ENCODE measurements at regions not wholly inside any gene's neighbourhood (a gene's known extent, or its start where the extent isn't known, plus 50 kb on each side); places are given as distances from the start of the nearest gene placed in this dataset.

DNA sequence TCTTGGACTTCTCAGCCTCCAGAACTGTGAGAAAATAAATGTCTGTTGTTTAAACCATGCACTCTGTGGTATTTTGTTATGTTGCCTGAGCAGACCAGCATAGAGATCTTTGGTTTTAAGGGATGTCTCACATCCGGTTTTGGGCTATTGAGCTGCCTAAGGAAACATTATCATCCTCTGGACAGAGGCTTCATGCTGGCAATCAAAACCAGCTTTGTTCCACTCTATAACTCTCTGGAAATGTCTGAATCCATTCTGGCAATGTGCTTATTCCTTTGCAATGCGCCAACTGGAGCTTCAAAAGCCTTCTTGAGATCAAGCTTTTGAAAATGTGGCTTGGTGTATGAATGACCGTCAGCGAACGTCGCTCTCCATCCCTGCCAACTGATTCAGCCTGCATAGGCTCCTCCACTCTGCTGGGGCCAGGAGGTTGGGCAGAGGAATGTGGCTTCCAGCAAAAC lies 183.6 kb upstream of the MGAT5 start (continued):
- TF ChIP-seq, protein P1, sequence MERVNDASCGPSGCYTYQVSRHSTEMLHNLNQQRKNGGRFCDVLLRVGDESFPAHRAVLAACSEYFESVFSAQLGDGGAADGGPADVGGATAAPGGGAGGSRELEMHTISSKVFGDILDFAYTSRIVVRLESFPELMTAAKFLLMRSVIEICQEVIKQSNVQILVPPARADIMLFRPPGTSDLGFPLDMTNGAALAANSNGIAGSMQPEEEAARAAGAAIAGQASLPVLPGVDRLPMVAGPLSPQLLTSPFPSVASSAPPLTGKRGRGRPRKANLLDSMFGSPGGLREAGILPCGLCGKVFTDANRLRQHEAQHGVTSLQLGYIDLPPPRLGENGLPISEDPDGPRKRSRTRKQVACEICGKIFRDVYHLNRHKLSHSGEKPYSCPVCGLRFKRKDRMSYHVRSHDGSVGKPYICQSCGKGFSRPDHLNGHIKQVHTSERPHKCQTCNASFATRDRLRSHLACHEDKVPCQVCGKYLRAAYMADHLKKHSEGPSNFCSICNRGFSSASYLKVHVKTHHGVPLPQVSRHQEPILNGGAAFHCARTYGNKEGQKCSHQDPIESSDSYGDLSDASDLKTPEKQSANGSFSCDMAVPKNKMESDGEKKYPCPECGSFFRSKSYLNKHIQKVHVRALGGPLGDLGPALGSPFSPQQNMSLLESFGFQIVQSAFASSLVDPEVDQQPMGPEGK (CRISPR knock-in tag; IDR thresholded peaks at IDR 0.05; ENCODE audit: borderline replicate concordance), result no peak
- no peak for TF ChIP-seq ZNF70 (CRISPR knock-in tag; IDR thresholded peaks at IDR 0.05)

DNA sequence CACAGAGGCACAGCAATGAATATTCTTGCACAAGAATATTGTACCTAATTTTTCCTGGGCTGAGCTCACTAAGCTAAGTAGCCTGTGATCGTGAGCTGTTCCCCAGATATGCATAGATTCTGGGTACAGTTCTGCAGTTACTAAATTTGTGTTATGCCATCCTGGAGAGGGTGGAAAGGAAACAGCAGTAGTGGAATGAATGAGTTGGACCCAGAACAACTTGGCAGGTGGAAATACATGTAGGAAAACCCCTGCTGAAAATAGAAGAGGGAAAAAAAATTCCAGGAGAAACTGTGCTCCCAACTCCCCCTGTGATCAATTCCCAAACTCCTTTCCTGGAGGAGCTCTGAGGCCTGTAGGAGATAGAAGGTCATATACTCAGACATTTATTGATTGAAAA lies 181.5 kb upstream of the MGAT5 start:
- no peak for TF ChIP-seq TOX (CRISPR knock-in tag; IDR thresholded peaks at IDR 0.05; ENCODE audit: borderline replicate concordance)
- no peak for TF ChIP-seq RARB (CRISPR knock-in tag; IDR thresholded peaks at IDR 0.05)
- TF ChIP-seq ZC3H10 (CRISPR knock-in tag; IDR thresholded peaks at IDR 0.05), result no peak
- TF ChIP-seq PPARA (CRISPR knock-in tag; IDR thresholded peaks at IDR 0.05; ENCODE audit: borderline replicate concordance), result no peak
- TF ChIP-seq ARNTL (CRISPR knock-in tag; IDR thresholded peaks at IDR 0.05; ENCODE audit: borderline replicate concordance, low read depth), result no peak
- TF ChIP-seq, protein P1 (CRISPR knock-in tag; IDR thresholded peaks at IDR 0.05; ENCODE audit: borderline replicate concordance), result no peak
- TF ChIP-seq, protein P2, sequence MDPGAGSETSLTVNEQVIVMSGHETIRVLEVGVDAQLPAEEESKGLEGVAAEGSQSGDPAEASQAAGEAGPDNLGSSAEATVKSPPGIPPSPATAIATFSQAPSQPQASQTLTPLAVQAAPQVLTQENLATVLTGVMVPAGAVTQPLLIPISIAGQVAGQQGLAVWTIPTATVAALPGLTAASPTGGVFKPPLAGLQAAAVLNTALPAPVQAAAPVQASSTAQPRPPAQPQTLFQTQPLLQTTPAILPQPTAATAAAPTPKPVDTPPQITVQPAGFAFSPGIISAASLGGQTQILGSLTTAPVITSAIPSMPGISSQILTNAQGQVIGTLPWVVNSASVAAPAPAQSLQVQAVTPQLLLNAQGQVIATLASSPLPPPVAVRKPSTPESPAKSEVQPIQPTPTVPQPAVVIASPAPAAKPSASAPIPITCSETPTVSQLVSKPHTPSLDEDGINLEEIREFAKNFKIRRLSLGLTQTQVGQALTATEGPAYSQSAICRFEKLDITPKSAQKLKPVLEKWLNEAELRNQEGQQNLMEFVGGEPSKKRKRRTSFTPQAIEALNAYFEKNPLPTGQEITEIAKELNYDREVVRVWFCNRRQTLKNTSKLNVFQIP (CRISPR knock-in tag; IDR thresholded peaks at IDR 0.05; ENCODE audit: borderline replicate concordance, low read depth), result no peak
- TF ChIP-seq, protein P3, sequence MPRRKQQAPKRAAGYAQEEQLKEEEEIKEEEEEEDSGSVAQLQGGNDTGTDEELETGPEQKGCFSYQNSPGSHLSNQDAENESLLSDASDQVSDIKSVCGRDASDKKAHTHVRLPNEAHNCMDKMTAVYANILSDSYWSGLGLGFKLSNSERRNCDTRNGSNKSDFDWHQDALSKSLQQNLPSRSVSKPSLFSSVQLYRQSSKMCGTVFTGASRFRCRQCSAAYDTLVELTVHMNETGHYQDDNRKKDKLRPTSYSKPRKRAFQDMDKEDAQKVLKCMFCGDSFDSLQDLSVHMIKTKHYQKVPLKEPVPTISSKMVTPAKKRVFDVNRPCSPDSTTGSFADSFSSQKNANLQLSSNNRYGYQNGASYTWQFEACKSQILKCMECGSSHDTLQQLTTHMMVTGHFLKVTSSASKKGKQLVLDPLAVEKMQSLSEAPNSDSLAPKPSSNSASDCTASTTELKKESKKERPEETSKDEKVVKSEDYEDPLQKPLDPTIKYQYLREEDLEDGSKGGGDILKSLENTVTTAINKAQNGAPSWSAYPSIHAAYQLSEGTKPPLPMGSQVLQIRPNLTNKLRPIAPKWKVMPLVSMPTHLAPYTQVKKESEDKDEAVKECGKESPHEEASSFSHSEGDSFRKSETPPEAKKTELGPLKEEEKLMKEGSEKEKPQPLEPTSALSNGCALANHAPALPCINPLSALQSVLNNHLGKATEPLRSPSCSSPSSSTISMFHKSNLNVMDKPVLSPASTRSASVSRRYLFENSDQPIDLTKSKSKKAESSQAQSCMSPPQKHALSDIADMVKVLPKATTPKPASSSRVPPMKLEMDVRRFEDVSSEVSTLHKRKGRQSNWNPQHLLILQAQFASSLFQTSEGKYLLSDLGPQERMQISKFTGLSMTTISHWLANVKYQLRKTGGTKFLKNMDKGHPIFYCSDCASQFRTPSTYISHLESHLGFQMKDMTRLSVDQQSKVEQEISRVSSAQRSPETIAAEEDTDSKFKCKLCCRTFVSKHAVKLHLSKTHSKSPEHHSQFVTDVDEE (CRISPR knock-in tag; IDR thresholded peaks at IDR 0.05), result no peak
- no peak for TF ChIP-seq ZFP3 (CRISPR knock-in tag; IDR thresholded peaks at IDR 0.05)
- no peak for TF ChIP-seq ISL1 (CRISPR knock-in tag; IDR thresholded peaks at IDR 0.05)
- TF ChIP-seq, protein P4, sequence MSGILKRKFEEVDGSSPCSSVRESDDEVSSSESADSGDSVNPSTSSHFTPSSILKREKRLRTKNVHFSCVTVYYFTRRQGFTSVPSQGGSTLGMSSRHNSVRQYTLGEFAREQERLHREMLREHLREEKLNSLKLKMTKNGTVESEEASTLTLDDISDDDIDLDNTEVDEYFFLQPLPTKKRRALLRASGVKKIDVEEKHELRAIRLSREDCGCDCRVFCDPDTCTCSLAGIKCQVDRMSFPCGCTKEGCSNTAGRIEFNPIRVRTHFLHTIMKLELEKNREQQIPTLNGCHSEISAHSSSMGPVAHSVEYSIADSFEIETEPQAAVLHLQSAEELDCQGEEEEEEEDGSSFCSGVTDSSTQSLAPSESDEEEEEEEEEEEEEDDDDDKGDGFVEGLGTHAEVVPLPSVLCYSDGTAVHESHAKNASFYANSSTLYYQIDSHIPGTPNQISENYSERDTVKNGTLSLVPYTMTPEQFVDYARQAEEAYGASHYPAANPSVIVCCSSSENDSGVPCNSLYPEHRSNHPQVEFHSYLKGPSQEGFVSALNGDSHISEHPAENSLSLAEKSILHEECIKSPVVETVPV (CRISPR knock-in tag; IDR thresholded peaks at IDR 0.05), result no peak
- no peak for TF ChIP-seq GLIS3 (CRISPR knock-in tag; IDR thresholded peaks at IDR 0.05)
- TF ChIP-seq OSR1 (CRISPR knock-in tag; IDR thresholded peaks at IDR 0.05), result no peak
- TF ChIP-seq SNAI2 (CRISPR knock-in tag; IDR thresholded peaks at IDR 0.05), result no peak
- no peak for TF ChIP-seq CSDC2 (CRISPR knock-in tag; IDR thresholded peaks at IDR 0.05)
- TF ChIP-seq, protein P5, sequence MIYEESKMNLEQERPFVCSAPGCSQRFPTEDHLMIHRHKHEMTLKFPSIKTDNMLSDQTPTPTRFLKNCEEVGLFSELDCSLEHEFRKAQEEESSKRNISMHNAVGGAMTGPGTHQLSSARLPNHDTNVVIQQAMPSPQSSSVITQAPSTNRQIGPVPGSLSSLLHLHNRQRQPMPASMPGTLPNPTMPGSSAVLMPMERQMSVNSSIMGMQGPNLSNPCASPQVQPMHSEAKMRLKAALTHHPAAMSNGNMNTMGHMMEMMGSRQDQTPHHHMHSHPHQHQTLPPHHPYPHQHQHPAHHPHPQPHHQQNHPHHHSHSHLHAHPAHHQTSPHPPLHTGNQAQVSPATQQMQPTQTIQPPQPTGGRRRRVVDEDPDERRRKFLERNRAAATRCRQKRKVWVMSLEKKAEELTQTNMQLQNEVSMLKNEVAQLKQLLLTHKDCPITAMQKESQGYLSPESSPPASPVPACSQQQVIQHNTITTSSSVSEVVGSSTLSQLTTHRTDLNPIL (CRISPR knock-in tag; IDR thresholded peaks at IDR 0.05; ENCODE audit: low read depth), result no peak
- ATAC-seq, result no peak

DNA sequence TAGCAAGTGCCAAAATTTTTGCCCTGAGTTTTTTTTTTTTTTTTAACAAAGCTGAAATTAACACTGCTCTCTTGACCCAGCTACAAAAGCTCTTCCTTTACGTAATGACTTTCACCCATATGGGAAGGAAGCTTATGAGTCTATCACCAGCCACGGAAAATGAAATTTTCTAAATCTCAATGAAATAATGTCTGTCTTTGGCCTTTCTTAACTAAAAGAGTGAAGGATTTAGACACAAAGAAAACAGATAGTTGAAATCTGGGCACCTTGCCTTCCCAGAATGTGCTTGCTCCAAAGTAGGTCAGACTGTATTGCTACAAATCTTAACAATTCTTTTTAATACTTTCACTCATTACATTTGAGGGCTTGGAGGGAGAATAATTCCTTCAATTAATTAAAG lies 180.8 kb upstream of the MGAT5 start:
- TF ChIP-seq SNAI2 (CRISPR knock-in tag; IDR thresholded peaks at IDR 0.05), result no peak
- no peak for TF ChIP-seq GLIS3 (CRISPR knock-in tag; IDR thresholded peaks at IDR 0.05)
- no peak for TF ChIP-seq CSDC2 (CRISPR knock-in tag; IDR thresholded peaks at IDR 0.05)
- no peak for TF ChIP-seq ZNF565 (CRISPR knock-in tag; conservative IDR thresholded peaks at IDR 0.05; ENCODE audit: low read depth)
- TF ChIP-seq, protein P1 (CRISPR knock-in tag; IDR thresholded peaks at IDR 0.05; ENCODE audit: borderline replicate concordance), result no peak
- no peak for TF ChIP-seq ISL1 (CRISPR knock-in tag; IDR thresholded peaks at IDR 0.05)
- TF ChIP-seq, protein P3 (CRISPR knock-in tag; IDR thresholded peaks at IDR 0.05), result no peak
- ATAC-seq, result no peak

Data from SK-N-SH treated with all-trans-retinoic acid at 6 μM for 48 hours (cell line).